NOMO-1 treated with dmso at 0.1 percent for 144 hours (cell line): ENCODE measurements at regions not wholly inside any gene's neighbourhood (a gene's known extent, or its start where the extent isn't known, plus 50 kb on each side); places are given as distances from the start of the nearest gene placed in this dataset.
"Not testable (repeated sequence)": the region's sequence is repeated elsewhere in the genome, so short reads cannot be mapped to it uniquely, and the experiment has no call there.

Experiments
- DNase-seq: peaks from one replicate; lab custom pipeline; 2025; ENCODE audit not compliant: unreplicated experiment; lab: John Stamatoyannopoulos, UW

- DNase-seq: no peak
Measured at GRCh38 chr3:25895031-25895430, 105.1 kb downstream of the OXSM start.

GRCh38 chr3:25895443-25895842 is 105.6 kb downstream of the OXSM start:
- DNase-seq: no peak

GRCh38 chr3:25897019-25897418 is 107.1 kb downstream of the OXSM start:
- no peak for DNase-seq

DNA sequence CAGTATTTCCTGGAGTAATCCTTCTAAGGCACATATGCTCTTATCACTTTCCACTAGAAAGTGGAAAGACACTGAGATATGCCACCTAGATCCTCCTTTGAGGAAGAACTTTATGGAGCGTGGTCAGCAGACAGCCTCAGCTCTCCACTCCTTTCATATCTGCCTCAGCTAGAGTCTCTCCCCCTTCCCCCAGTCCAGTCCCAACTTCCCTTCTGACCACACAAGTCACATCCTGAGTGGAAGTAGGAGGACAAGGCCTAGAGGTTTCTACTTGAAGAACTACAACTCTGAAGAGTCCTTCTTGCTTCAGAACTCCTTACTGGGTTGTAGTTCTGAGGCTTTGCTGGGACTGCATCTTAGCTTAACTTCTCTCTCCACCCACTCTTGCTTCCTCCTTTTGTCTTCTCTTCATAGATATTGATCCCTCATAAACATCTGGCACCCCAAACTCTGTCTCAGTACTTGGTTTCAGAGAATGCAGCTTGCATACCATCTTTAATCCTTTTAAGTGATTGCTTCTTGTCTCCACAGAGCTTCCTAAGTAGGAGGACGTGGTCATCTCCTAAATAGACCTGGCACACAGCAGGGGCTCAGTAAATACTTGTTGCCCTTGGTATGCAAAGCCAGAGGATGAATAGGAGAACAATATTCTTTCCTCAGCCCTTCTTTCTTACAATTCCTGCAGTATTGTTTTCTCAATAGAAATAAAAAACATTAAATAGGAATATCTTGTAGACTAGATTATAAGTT is 109.6 kb downstream of the OXSM start:
- no peak for DNase-seq

- DNase-seq: no peak
Measured at GRCh38 chr3:25900161-25900560, 110.3 kb downstream of the OXSM start.

GRCh38 chr3:25901796-25902195 is 111.9 kb downstream of the OXSM start:
- no peak for DNase-seq

DNA sequence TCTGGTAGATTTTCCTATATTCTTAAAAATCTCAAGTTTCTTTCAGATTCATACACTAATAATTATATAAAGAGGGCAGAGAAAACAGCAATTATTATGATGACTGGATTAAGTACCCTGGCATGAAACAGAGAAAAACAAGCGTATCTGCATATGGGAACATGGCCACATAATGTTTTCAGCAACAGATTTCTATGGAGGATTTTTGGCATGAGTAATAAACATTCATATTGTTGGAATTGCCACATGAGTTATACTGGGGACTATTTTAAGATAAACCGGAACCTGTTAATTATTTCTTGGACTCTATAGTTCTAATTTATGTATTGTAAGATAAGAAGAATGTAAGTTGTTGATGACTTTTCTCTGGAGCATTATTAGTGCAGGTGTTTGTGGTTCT is 112.7 kb downstream of the OXSM start:
- DNase-seq: no peak

DNA sequence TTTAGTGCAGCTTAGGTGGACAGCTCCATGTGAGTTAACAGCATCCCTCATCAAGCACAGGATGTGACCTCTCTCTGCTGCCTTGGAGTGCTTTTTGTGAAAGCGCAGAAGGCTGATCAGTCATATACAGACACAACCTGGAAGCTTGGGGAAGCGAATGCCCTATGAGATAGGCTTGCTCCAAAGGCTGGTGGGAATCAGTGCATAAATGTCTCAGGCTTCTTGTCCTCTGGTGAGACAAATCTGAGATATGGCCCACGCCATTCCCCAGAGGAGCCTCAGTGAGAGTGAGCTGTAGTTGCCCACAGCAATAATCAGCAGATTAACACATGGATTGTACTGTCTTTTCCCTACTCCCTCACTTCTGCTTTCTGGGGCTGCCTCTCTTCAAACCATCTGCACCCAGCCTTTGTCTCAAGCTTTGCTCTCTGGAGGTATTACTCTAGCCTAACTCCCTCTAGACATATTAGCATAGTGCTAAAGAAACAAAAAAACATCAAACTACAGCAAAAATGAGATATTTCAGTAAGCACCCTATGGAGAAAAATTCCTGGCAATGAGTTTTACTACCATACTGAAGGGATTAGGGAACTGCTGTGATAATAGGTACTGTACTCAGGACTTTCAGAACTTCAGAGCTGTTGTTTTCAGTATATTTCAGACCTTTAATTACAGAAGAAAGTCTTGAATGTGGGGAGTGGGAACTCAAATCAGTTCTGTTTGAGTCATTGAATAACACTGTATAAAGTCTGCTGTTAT is 113.7 kb downstream of the OXSM start:
- no peak for DNase-seq

- no peak for DNase-seq
Measured at GRCh38 chr3:25904206-25904605, 114.3 kb downstream of the OXSM start.

DNA sequence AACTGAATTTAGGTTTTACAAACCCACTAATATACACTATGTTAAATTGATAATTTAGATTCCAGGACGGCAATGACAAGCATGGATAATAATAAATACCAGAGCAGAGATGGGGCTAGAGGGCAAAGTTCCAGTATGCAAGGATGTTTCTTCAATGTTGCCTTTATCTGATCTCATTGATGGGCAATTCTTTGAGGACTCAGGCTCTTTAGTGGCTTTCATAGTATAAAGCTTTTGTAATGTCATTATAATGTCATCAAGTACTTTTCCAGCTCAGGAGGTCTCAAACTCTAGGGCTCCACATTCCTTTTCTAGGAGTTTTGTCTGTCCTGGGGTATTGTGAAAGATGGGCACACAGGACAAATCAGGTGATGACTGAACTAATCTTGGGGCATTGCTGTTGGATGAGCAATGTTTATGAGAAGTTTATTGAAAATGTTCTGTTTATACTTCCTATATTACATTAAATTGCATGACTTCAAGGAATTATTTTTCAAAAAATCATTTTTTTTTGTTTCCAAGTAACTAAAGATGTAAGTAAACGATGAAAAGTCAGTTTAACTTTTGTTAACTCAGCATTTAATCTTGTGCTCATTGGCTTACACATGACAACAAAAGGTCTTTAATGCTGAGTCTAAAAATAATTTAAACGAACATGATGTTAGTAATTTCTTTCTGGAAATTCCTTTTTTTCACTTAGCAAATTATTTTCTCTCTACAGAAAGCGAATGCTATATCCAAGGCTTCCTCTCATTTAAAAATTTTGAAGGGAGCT is 116.4 kb downstream of the OXSM start:
- no peak for DNase-seq

- DNase-seq: no peak
Measured at GRCh38 chr3:25907081-25907480, 117.2 kb downstream of the OXSM start.

DNA sequence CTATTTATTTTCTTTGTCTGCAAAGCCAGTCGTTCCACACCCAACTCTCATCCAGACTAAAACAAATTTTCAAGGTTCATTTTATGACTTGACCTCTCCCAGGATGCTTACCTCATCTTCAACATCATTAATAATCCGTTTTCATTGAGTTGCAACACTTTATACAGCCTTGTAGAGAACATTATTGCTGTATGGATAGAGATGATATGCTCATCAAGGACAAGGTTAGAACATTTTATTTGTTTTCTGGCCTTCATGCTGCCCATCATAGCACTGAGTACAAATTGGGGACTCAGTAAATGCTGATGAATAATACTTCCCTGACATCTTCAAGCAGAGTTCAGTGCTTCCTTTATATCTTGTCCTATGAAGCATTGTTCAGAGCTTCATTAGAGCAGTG is 120.2 kb downstream of the OXSM start:
- no peak for DNase-seq

GRCh38 chr3:25910997-25911396 is 121.1 kb downstream of the OXSM start:
- no peak for DNase-seq

DNA sequence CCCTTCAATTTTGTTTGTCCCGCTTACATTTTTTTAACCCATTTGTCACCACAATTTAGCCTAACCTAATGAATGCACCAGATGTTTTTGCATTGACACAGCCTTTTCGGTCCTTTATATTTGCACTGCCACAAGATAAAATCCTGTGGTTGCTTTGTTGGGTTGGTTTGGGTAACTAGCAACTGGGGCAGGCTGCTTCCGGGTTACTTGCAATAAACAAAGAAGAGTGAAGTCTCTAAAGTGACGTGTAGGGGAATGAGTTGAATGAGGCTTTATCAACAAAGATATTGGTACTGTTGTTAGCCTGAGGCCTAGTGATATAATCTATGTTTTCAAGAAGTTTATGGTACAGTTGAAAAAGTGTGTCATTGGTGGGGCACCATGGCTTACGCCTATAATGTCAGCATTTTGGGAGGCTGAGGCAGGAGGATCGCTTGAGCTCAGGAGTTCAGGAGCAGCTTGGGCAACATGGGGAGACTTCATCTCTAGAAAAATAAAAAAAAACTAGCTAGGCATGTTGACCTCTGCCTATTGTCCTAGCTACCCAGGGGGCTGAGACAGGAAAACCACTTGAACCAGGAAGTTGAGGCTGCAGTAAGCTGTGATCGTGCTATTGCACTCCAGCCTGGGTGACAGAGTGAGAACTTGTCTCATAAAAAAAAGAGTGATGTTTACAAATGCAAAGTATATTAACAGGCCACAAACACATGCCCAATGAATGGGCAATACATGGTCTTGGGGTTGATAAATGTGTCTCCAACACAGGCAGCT is 121.8 kb downstream of the OXSM start:
- no peak for DNase-seq

- DNase-seq: no peak
Measured at GRCh38 chr3:25913179-25913578, 123.3 kb downstream of the OXSM start.

- DNase-seq: no peak
Measured at GRCh38 chr3:25915673-25916072, 125.8 kb downstream of the OXSM start.

GRCh38 chr3:25916321-25916720 is 126.4 kb downstream of the OXSM start:
- DNase-seq: no peak

GRCh38 chr3:25931967-25932366 is 142.1 kb downstream of the OXSM start:
- not testable (repeated sequence) for DNase-seq

- no peak for DNase-seq
Measured at GRCh38 chr3:25938566-25939325, 148.9 kb downstream of the OXSM start.

- no peak for DNase-seq
Measured at GRCh38 chr3:25940935-25941334, 151.0 kb downstream of the OXSM start.
